Naive thymus-derived CD4-positive, alpha-beta T cell (primary cell): ENCODE measurements at regions not wholly inside any gene's neighbourhood (a gene's known extent, or its start where the extent isn't known, plus 50 kb on each side); places are given as distances from the start of the nearest gene placed in this dataset.

Experiments
- ATAC-seq: fragments of 150-1000 bp; cut with Tn5 transposase; 2 replicates; pipeline ENCODE4 v1.10.0; 2021; ENCODE audit warnings: mild to moderate bottlenecking, moderate library complexity
- CTCF ChIA-PET: fragments of 350-600 bp; sonication (Branson Sonifier 250); formaldehyde crosslinking; loops from one replicate; lab custom pipeline; 2021; ENCODE audit warnings: antibody characterized with exemption; lab: Charles Lee
- POLR2A ChIA-PET: fragments of 350-600 bp; sonication (Branson Sonifier 250); formaldehyde crosslinking; loops from one replicate; lab custom pipeline; 2021; ENCODE audit warnings: antibody characterized with exemption, inconsistent platforms; lab: Charles Lee
- DNase-seq, 9 donors: peaks; one replicate each; pipeline versions ENCODE4 v3.0.0 to v3.0.0-alpha.2; 2020 to 2022; ENCODE audit warnings: mixed read lengths in 1 of 9
- H3K27ac ChIP-seq: one replicate; pipeline ENCODE4 v1.7.0; 2013; ENCODE audit warnings: mild to moderate bottlenecking, low read depth, low read length, moderate library complexity
- H3K27me3 ChIP-seq, 2 donors: one replicate each; pipeline ENCODE4 v1.7.0; 2013; ENCODE audit warnings: low read length in 2 of 2, mild to moderate bottlenecking in 2 of 2, moderate library complexity in 2 of 2; ENCODE audit not compliant: control insufficient read depth in 2 of 2, insufficient read depth in 2 of 2
- H3K36me3 ChIP-seq, 3 experiments: 1 replicate in 2 of 3; 2 replicates in 1 of 3; pipeline ENCODE4 v1.7.0; 2013; ENCODE audit warnings: low read length in 3 of 3, mild to moderate bottlenecking in 3 of 3, moderate library complexity in 1 of 3; ENCODE audit not compliant: insufficient read depth in 3 of 3, control insufficient read depth in 2 of 3
- H3K4me1 ChIP-seq, 2 donors: one replicate each; pipeline ENCODE4 v1.7.0; 2013; ENCODE audit warnings: low read length in 2 of 2, mild to moderate bottlenecking in 2 of 2, moderate library complexity in 1 of 2; ENCODE audit not compliant: control insufficient read depth in 2 of 2, insufficient read depth in 2 of 2
- H3K4me3 ChIP-seq: 2 replicates; pipeline ENCODE4 v1.7.0; 2013; ENCODE audit warnings: mild to moderate bottlenecking, low read length
- H3K9me3 ChIP-seq, 3 experiments: 1 replicate in 2 of 3; 2 replicates in 1 of 3; pipeline ENCODE4 v1.7.0; 2013; ENCODE audit warnings: low read length in 3 of 3; ENCODE audit not compliant: control insufficient read depth in 2 of 3
- H3K27ac Mint-ChIP-seq, 9 donors: one replicate each; pipeline ENCODE4 v1.8.0; 2020 to 2022; ENCODE audit warnings: mixed read lengths in 9 of 9, mild to moderate bottlenecking in 8 of 9, moderate library complexity in 5 of 9, inconsistent platforms in 2 of 9
- H3K27me3 Mint-ChIP-seq, 5 donors: one replicate each; pipeline ENCODE4 v1.8.0; 2021 to 2022; ENCODE audit warnings: mixed read lengths in 5 of 5, mild to moderate bottlenecking in 1 of 5
- H3K36me3 Mint-ChIP-seq, 5 donors: one replicate each; pipeline ENCODE4 v1.8.0; 2020 to 2022; ENCODE audit warnings: mixed read lengths in 5 of 5, mild to moderate bottlenecking in 3 of 5, inconsistent platforms in 1 of 5
- H3K4me1 Mint-ChIP-seq, 7 donors: one replicate each; pipeline ENCODE4 v1.8.0; 2020 to 2022; ENCODE audit warnings: mixed read lengths in 7 of 7, mild to moderate bottlenecking in 3 of 7, inconsistent platforms in 1 of 7
- H3K4me3 Mint-ChIP-seq, 10 donors: one replicate each; pipeline ENCODE4 v1.8.0; 2020 to 2022; ENCODE audit warnings: mild to moderate bottlenecking in 10 of 10, mixed read lengths in 10 of 10, moderate library complexity in 6 of 10, inconsistent platforms in 2 of 10
- H3K9me3 Mint-ChIP-seq, 11 donors: one replicate each; pipeline ENCODE4 v1.8.0; 2020 to 2022; ENCODE audit warnings: mixed read lengths in 11 of 11, mild to moderate bottlenecking in 4 of 11, inconsistent platforms in 1 of 11, moderate library complexity in 1 of 11
- intact Hi-C, 2 donors: fragments of 100-400 bp; cut with micrococcal nuclease; formaldehyde crosslinking; loops; one replicate each; pipeline ENCODE4 v1.15.1; 2023

- intact Hi-C loops: no loop called here
- Mint-ChIP-seq H3K27me3 (peaks cover 0 to 32% (median 9%) of the 10 kb centered on the region in 5 donors), H3K4me1 (peaks cover 0 to 2% (median 0%) of the 10 kb centered on the region in 7 donors), H3K4me3 (no peak overlapping the region), H3K36me3 (no peaks in the 10 kb centered on the region), H3K27ac (no peak overlapping the region), H3K9me3 (peaks cover 0 to 3% (median 0%) of the 10 kb centered on the region in 11 donors)
- ChIA-PET POLR2A (no interaction called here), CTCF (no interaction called here)
- Histone ChIP-seq H3K4me1 (no peaks in the 10 kb centered on the region), H3K36me3 (no peaks in the 10 kb centered on the region), H3K4me3 (no peak overlapping the region), H3K9me3 (no peaks in the 10 kb centered on the region), H3K27ac (no peak overlapping the region), H3K27me3 (no peaks in the 10 kb centered on the region)
- DNase-seq: no peak
- no peak for ATAC-seq
These were observed 150.3 kb upstream of the TSHZ3 start for GRCh38 chr19:31499281-31500196.

GRCh38 chr19:31500197-31500830, 151.1 kb upstream of the TSHZ3 start:
- intact Hi-C loops: no loop called here
- H3K27me3 Mint-ChIP-seq: peaks cover 0 to 38% (median 14%) of the 10 kb centered on the region in 5 donors
- ChIA-PET CTCF (no interaction called here), POLR2A (no interaction called here)
- Histone ChIP-seq H3K36me3 (no peaks in the 10 kb centered on the region), H3K27me3 (no peaks in the 10 kb centered on the region), H3K9me3 (no peaks in the 10 kb centered on the region), H3K4me3 (no peak overlapping the region), H3K4me1 (no peaks in the 10 kb centered on the region), H3K27ac (no peak overlapping the region)
- peaks cover 0 to 2% (median 0%) of the 10 kb centered on the region in 7 donors for H3K4me1 Mint-ChIP-seq
- peaks cover 0 to 3% (median 0%) of the 10 kb centered on the region in 11 donors for H3K9me3 Mint-ChIP-seq
- DNase-seq: no peak
- ATAC-seq: no peak
- no peaks in the 10 kb centered on the region for H3K36me3 Mint-ChIP-seq
- H3K4me3 Mint-ChIP-seq: no peak overlapping the region
- H3K27ac Mint-ChIP-seq: no peak overlapping the region

GRCh38 chr19:31500946-31501345, 151.7 kb upstream of the TSHZ3 start:
- Histone ChIP-seq H3K27me3 (no peaks in the 10 kb centered on the region), H3K27ac (no peak overlapping the region), H3K4me3 (no peak overlapping the region), H3K4me1 (no peaks in the 10 kb centered on the region), H3K9me3 (no peaks in the 10 kb centered on the region), H3K36me3 (no peaks in the 10 kb centered on the region)
- DNase-seq (no peak), ATAC-seq (no peak)
- Mint-ChIP-seq H3K4me3 (no peak overlapping the region), H3K36me3 (no peaks in the 10 kb centered on the region), H3K27me3 (peaks cover 0 to 42% (median 14%) of the 10 kb centered on the region in 5 donors), H3K27ac (no peak overlapping the region), H3K9me3 (peaks cover 0 to 3% (median 0%) of the 10 kb centered on the region in 11 donors), H3K4me1 (peaks cover 0 to 2% (median 0%) of the 10 kb centered on the region in 7 donors)
- ChIA-PET POLR2A (no interaction called here), CTCF (no interaction called here)
- intact Hi-C loops: no loop called here

DNA sequence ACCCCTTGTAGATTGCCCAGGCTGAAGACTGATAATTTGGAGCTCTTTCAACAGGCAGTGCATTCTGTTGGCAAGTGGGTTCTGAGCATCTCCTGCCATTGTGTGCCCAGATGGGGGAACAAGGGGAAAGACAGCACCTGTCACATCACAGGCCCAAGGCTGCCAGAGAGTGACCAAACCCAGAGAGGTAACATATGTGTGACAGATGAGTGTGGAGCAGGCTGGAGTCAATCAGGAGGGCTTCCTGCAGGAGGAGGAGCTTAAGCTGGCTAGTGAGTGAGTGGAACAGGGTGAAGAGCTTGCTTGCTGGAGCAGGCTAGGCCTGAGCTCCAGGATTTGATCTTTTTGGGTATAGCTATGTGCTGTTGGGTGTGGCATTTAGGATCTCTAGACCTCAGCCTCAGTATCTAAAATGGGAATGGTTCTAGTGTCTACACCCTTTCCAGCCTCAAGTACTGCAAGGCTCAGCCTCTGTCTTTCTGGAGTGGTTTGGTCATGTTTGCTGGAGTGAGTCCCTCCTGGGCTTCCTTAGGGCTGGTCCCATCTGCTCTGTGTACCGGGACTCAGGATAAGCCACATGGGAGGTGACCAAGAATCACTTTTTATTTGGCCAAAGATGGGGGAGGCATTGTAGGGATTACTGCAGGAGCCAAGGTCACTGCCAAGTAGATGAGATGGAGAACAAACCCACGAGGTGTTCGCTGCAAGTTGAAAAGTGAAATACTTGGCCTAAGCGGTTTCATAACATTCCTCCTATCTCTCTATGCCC, 152.4 kb upstream of the TSHZ3 start:
- H3K4me3 Mint-ChIP-seq: no peak overlapping the region
- no peak for DNase-seq
- H3K9me3 ChIP-seq: no peaks in the 10 kb centered on the region
- H3K36me3 Mint-ChIP-seq: no peaks in the 10 kb centered on the region
- no peaks in the 10 kb centered on the region for H3K4me1 ChIP-seq
- H3K27ac Mint-ChIP-seq: no peak overlapping the region
- POLR2A ChIA-PET: no interaction called here
- CTCF ChIA-PET: no interaction called here
- H3K36me3 ChIP-seq: no peaks in the 10 kb centered on the region
- H3K9me3 Mint-ChIP-seq: peaks cover 0 to 3% (median 0%) of the 10 kb centered on the region in 11 donors
- no peak for ATAC-seq
- H3K4me3 ChIP-seq: no peak overlapping the region
- peaks cover 0 to 45% (median 14%) of the 10 kb centered on the region in 5 donors for H3K27me3 Mint-ChIP-seq
- intact Hi-C loops: no loop called here
- H3K4me1 Mint-ChIP-seq: peaks cover 0 to 2% (median 0%) of the 10 kb centered on the region in 7 donors
- no peaks in the 10 kb centered on the region for H3K27me3 ChIP-seq
- no peak overlapping the region for H3K27ac ChIP-seq

DNA sequence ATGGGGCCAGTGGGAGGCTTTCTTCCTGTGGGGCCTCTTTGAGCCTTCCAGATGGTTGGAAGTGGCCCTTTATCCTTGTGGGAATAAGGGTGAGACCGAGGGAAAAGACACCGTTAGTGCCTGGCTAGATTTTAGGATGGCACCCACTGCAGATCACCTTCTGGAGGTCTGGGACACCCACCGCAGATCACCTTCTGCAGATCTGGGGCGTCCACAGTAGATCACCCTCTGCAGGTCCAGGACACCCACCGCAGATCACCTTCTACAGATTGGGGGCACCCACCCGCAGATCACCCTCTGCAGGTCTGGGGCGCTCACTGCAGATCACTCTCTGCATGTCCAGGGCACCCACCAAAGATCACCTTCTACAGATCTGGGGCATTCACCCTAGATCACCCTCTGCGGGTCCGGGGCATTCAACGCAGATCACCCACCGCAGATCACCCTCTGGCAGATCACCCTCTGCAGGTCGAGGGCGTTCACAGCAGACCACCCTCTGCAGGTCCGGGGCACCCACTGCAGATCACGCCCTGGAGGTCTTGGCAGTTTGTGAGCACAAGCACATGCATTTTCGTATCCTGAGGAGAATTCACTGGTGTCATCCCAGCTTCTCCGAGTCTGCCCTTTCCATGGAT, 153.4 kb upstream of the TSHZ3 start:
- Mint-ChIP-seq H3K36me3 (no peaks in the 10 kb centered on the region), H3K27ac (no peak overlapping the region), H3K27me3 (peaks cover 0 to 51% (median 17%) of the 10 kb centered on the region in 5 donors), H3K9me3 (peaks cover 0 to 3% (median 0%) of the 10 kb centered on the region in 11 donors), H3K4me3 (no peak overlapping the region), H3K4me1 (peaks cover 0 to 2% (median 0%) of the 10 kb centered on the region in 7 donors)
- ChIA-PET POLR2A (no interaction called here), CTCF (no interaction called here)
- Histone ChIP-seq H3K4me3 (no peak overlapping the region), H3K27ac (no peak overlapping the region), H3K36me3 (no peaks in the 10 kb centered on the region), H3K4me1 (no peaks in the 10 kb centered on the region), H3K27me3 (no peaks in the 10 kb centered on the region), H3K9me3 (no peaks in the 10 kb centered on the region)
- intact Hi-C loops: no loop called here
- DNase-seq (no peak), ATAC-seq (no peak)

GRCh38 chr19:31503211-31503610, 154.0 kb upstream of the TSHZ3 start:
- Mint-ChIP-seq H3K36me3 (no peaks in the 10 kb centered on the region), H3K9me3 (peaks cover 0 to 2% (median 0%) of the 10 kb centered on the region in 11 donors), H3K4me1 (peaks cover 0 to 2% (median 0%) of the 10 kb centered on the region in 7 donors), H3K27ac (no peak overlapping the region), H3K4me3 (no peak overlapping the region), H3K27me3 (peaks cover 0 to 50% (median 17%) of the 10 kb centered on the region in 5 donors)
- H3K27ac ChIP-seq: no peak overlapping the region
- no peaks in the 10 kb centered on the region for H3K9me3 ChIP-seq
- H3K4me3 ChIP-seq: no peak overlapping the region
- ChIA-PET CTCF (no interaction called here), POLR2A (no interaction called here)
- H3K4me1 ChIP-seq: no peaks in the 10 kb centered on the region
- no peaks in the 10 kb centered on the region for H3K36me3 ChIP-seq
- ATAC-seq: no peak
- DNase-seq: no peak
- H3K27me3 ChIP-seq: no peaks in the 10 kb centered on the region
- intact Hi-C loops: no loop called here
